H9 (cell line): ENCODE measurements at regions not wholly inside any gene's neighbourhood (a gene's known extent, or its start where the extent isn't known, plus 50 kb on each side); places are given as distances from the start of the nearest gene placed in this dataset.

ENCODE experiments used
- DNase-seq: peaks from one replicate; pipeline ENCODE4 v3.0.0-alpha.2; 2017
- H2AFZ ChIP-seq: one replicate; pipeline ENCODE4 v1.6.1; 2013; ENCODE audit warnings: mild to moderate bottlenecking, low read length, control low read depth, moderate library complexity
- H2AK5ac ChIP-seq: 2 replicates; pipeline ENCODE4 v1.6.1; 2013; ENCODE audit warnings: low read length, control low read depth, mixed read lengths; ENCODE audit not compliant: insufficient read length
- H2BK120ac ChIP-seq: one replicate; pipeline ENCODE4 v1.6.1; 2013; ENCODE audit warnings: low read depth, mild to moderate bottlenecking, low read length, control low read depth, inconsistent platforms; ENCODE audit not compliant: poor library complexity, severe bottlenecking
- H2BK12ac ChIP-seq: 2 replicates; pipeline ENCODE4 v1.6.1; 2013; ENCODE audit warnings: low read length, control low read depth, mixed read lengths, low read depth; ENCODE audit not compliant: insufficient read length
- H2BK15ac ChIP-seq: 2 replicates; pipeline ENCODE4 v1.6.1; 2013; ENCODE audit warnings: low read depth, low read length, control low read depth
- H2BK20ac ChIP-seq: one replicate; pipeline ENCODE4 v1.6.1; 2013; ENCODE audit warnings: low read depth, mild to moderate bottlenecking, low read length, control low read depth, inconsistent platforms; ENCODE audit not compliant: poor library complexity, severe bottlenecking
- H2BK5ac ChIP-seq: 2 replicates; pipeline ENCODE4 v1.6.1; 2013; ENCODE audit warnings: low read length, control low read depth, mixed read lengths; ENCODE audit not compliant: insufficient read length
- H3K14ac ChIP-seq: 2 replicates; pipeline ENCODE4 v1.6.1; 2013; ENCODE audit warnings: low read length, control low read depth; ENCODE audit not compliant: insufficient read depth
- H3K18ac ChIP-seq: 2 replicates; pipeline ENCODE4 v1.6.1; 2013; ENCODE audit warnings: low read depth, mild to moderate bottlenecking, mixed read lengths, low read length, control low read depth; ENCODE audit not compliant: insufficient read length
- H3K23ac ChIP-seq: 2 replicates; pipeline ENCODE4 v1.6.1; 2013; ENCODE audit warnings: low read length, control low read depth, mixed read lengths, low read depth; ENCODE audit not compliant: insufficient read length
- H3K23me2 ChIP-seq: 2 replicates; pipeline ENCODE4 v1.6.1; 2013; ENCODE audit warnings: low read depth, mild to moderate bottlenecking, mixed read lengths, low read length, control low read depth; ENCODE audit not compliant: insufficient read length, poor library complexity, severe bottlenecking
- H3K27ac ChIP-seq: 2 replicates; pipeline ENCODE4 v1.5.1; 2013; ENCODE audit warnings: low read length, control low read depth, mixed read lengths, low read depth; ENCODE audit not compliant: insufficient read length
- H3K27me3 ChIP-seq: 2 replicates; pipeline ENCODE4 v1.6.1; 2013; ENCODE audit warnings: low read length, control low read depth, inconsistent platforms; ENCODE audit not compliant: insufficient read depth
- H3K4ac ChIP-seq: 2 replicates; pipeline ENCODE4 v1.6.1; 2013; ENCODE audit warnings: low read depth, mild to moderate bottlenecking, control low read depth, inconsistent platforms, low read length, moderate library complexity
- H3K4me1 ChIP-seq: 2 replicates; pipeline ENCODE4 v1.6.1; 2013; ENCODE audit warnings: low read length, control low read depth, inconsistent platforms; ENCODE audit not compliant: insufficient read depth
- H3K4me2 ChIP-seq: 2 replicates; pipeline ENCODE4 v1.6.1; 2013; ENCODE audit warnings: low read length, control low read depth, mixed read lengths; ENCODE audit not compliant: insufficient read length, insufficient read depth
- H3K56ac ChIP-seq: 2 replicates; pipeline ENCODE4 v1.6.1; 2013; ENCODE audit warnings: low read depth, mild to moderate bottlenecking, mixed read lengths, low read length, control low read depth; ENCODE audit not compliant: insufficient read length
- H3K79me1 ChIP-seq: 2 replicates; pipeline ENCODE4 v1.6.1; 2013; ENCODE audit warnings: low read depth, mild to moderate bottlenecking, moderate library complexity, low read length, control low read depth, inconsistent platforms; ENCODE audit not compliant: insufficient read depth, poor library complexity, severe bottlenecking
- H3K79me2 ChIP-seq: 2 replicates; pipeline ENCODE4 v1.6.1; 2013; ENCODE audit warnings: low read length, control low read depth, inconsistent platforms; ENCODE audit not compliant: insufficient read depth
- H3K9ac ChIP-seq: 2 replicates; pipeline ENCODE4 v1.6.1; 2013; ENCODE audit warnings: low read length, control low read depth, mixed read lengths; ENCODE audit not compliant: insufficient read length; ENCODE audit errors: extremely low read depth
- H3K9me3 ChIP-seq: one replicate; pipeline ENCODE4 v1.6.1; 2013; ENCODE audit warnings: low read depth, low read length, inconsistent platforms; ENCODE audit not compliant: control insufficient read depth
- H3T11ph ChIP-seq: one replicate; pipeline ENCODE4 v1.6.1; 2013; ENCODE audit warnings: mild to moderate bottlenecking, low read length, control low read depth, inconsistent platforms
- H4K20me1 ChIP-seq: one replicate; pipeline ENCODE4 v1.6.1; 2013; ENCODE audit not compliant: control insufficient read depth, insufficient read length, insufficient read depth
- H4K5ac ChIP-seq: 2 replicates; pipeline ENCODE4 v1.6.1; 2013; ENCODE audit warnings: low read depth, mild to moderate bottlenecking, mixed read lengths, low read length, control low read depth; ENCODE audit not compliant: insufficient read length
- H4K8ac ChIP-seq: replicated peaks from 2 replicates; pipeline ENCODE4 v1.6.1; 2013; ENCODE audit warnings: low read length, control low read depth, mixed read lengths, low read depth; ENCODE audit not compliant: insufficient read length
- H4K91ac ChIP-seq: 2 replicates; pipeline ENCODE4 v1.6.1; 2013; ENCODE audit warnings: low read depth, mild to moderate bottlenecking, moderate library complexity, mixed read lengths, low read length, control low read depth; ENCODE audit not compliant: insufficient read length
- H3K27ac Mint-ChIP-seq, 3 experiments: 2 replicates in 2 of 3; 3 replicates in 1 of 3; pipeline ENCODE4 v1.8.0; 2020 to 2021; ENCODE audit warnings: mixed read lengths in 3 of 3, mild to moderate bottlenecking in 1 of 3, moderate library complexity in 1 of 3
- H3K27me3 Mint-ChIP-seq: 2 replicates; pipeline ENCODE4 v1.8.0; 2021; ENCODE audit warnings: low read depth, mild to moderate bottlenecking, moderate library complexity, mixed read lengths
- H3K36me3 Mint-ChIP-seq, 3 experiments: 2 replicates in 2 of 3; 3 replicates in 1 of 3; pipeline ENCODE4 v1.8.0; 2020 to 2021; ENCODE audit warnings: low read depth in 3 of 3, mixed read lengths in 3 of 3; ENCODE audit not compliant: insufficient read depth in 1 of 3
- H3K4me1 Mint-ChIP-seq, 2 experiments: 2 replicates each; pipeline ENCODE4 v1.8.0; 2020; ENCODE audit warnings: mixed read lengths in 2 of 2
- H3K4me3 Mint-ChIP-seq, 2 experiments: 2 replicates in 1 of 2; 3 replicates in 1 of 2; pipeline ENCODE4 v1.8.0; 2020 to 2021; ENCODE audit warnings: mild to moderate bottlenecking in 2 of 2, mixed read lengths in 2 of 2, moderate library complexity in 1 of 2
- H3K9me3 Mint-ChIP-seq, 2 experiments: 2 replicates in 1 of 2; 3 replicates in 1 of 2; pipeline ENCODE4 v1.8.0; 2020; ENCODE audit warnings: mild to moderate bottlenecking in 2 of 2, mixed read lengths in 2 of 2, moderate library complexity in 1 of 2
- CTCF ChIP-seq: fragments of 200-600 bp; sonication (generic); conservative IDR thresholded peaks from 3 replicates; pipeline ENCODE4 v1.8.0; 2021; ENCODE audit warnings: antibody characterized with exemption, mild to moderate bottlenecking
- WGBS: extraction: QIAGEN DNeasy Blood & Tissue Kit; methylation state at CpG from one replicate; pipeline ENCODE4 v1.1.7; 2013; ENCODE audit warnings: missing lambda C conversion rate, low lambda C conversion rate, mixed read lengths; ENCODE audit not compliant: insufficient read length; ENCODE audit errors: extremely low coverage; 5-methylcytosine and 5-hydroxymethylcytosine counted together

GRCh38 chr19:31882709-31883108 is 462.7 kb upstream of the ZNF507 start:
- peaks cover 11% of the 10 kb centered on the region in 2 experiments for H3K4me1 Mint-ChIP-seq
- H3K4me3 Mint-ChIP-seq = no peak overlapping the region
- H2BK5ac ChIP-seq = no peak overlapping the region
- H3K23ac ChIP-seq = no peak overlapping the region
- H4K20me1 ChIP-seq = no peaks in the 10 kb centered on the region
- no peaks in the 10 kb centered on the region for H3K9me3 ChIP-seq
- peaks cover 8% of the 10 kb centered on the region for H3K27me3 Mint-ChIP-seq
- no peak overlapping the region for H2AFZ ChIP-seq
- H2BK120ac ChIP-seq = no peak overlapping the region
- H3K4me2 ChIP-seq = no peak overlapping the region
- WGBS = no CpG with 5 or more reads among the region's 2 CpGs
- H3K56ac ChIP-seq = no peak overlapping the region
- no peak overlapping the region for H3K9ac ChIP-seq
- no peak overlapping the region for H3K4ac ChIP-seq
- H3K79me2 ChIP-seq = no peaks in the 10 kb centered on the region
- H3K79me1 ChIP-seq = no peaks in the 10 kb centered on the region
- H3T11ph ChIP-seq = no peak overlapping the region
- no peak overlapping the region for H4K8ac ChIP-seq
- no peak overlapping the region for H3K27ac ChIP-seq
- H3K36me3 Mint-ChIP-seq = no peaks in the 10 kb centered on the region; a peak in 2 of 7 replicates
- H2BK12ac ChIP-seq = no peak overlapping the region
- no peak overlapping the region for H4K91ac ChIP-seq
- peak; percentile 37; the same call in 2 of the 3 replicates for TF ChIP-seq CTCF
- no peak overlapping the region for H2AK5ac ChIP-seq
- H3K23me2 ChIP-seq = no peaks in the 10 kb centered on the region
- no peak overlapping the region for H3K27ac Mint-ChIP-seq
- no peak overlapping the region for H3K18ac ChIP-seq
- no peak overlapping the region for H2BK20ac ChIP-seq
- no peak overlapping the region for H2BK15ac ChIP-seq
- no peaks in the 10 kb centered on the region; the same call in 1 of the 2 replicates for H3K4me1 ChIP-seq
- no peaks in the 10 kb centered on the region for H3K27me3 ChIP-seq
- H3K9me3 Mint-ChIP-seq = no peaks in the 10 kb centered on the region
- no peak for DNase-seq
- no peak overlapping the region for H3K14ac ChIP-seq
- no peak overlapping the region for H4K5ac ChIP-seq
